ENCODE measurements at regions not wholly inside any gene's neighbourhood (a gene's known extent, or its start where the extent isn't known, plus 50 kb on each side); places are given as distances from the start of the nearest gene placed in this dataset.

- TF ChIP-seq, protein P1, sequence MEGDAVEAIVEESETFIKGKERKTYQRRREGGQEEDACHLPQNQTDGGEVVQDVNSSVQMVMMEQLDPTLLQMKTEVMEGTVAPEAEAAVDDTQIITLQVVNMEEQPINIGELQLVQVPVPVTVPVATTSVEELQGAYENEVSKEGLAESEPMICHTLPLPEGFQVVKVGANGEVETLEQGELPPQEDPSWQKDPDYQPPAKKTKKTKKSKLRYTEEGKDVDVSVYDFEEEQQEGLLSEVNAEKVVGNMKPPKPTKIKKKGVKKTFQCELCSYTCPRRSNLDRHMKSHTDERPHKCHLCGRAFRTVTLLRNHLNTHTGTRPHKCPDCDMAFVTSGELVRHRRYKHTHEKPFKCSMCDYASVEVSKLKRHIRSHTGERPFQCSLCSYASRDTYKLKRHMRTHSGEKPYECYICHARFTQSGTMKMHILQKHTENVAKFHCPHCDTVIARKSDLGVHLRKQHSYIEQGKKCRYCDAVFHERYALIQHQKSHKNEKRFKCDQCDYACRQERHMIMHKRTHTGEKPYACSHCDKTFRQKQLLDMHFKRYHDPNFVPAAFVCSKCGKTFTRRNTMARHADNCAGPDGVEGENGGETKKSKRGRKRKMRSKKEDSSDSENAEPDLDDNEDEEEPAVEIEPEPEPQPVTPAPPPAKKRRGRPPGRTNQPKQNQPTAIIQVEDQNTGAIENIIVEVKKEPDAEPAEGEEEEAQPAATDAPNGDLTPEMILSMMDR (IDR thresholded peaks at IDR 0.05): no peak
- no peak for TF ChIP-seq POLR2A (IDR thresholded peaks at IDR 0.05)
Measured at GRCh38 chr6:152854086-152854795, 103.6 kb downstream of the VIP start.
